Activated naive CD4-positive, alpha-beta T cell treated with Interleukin-2 at 50 U/mL for 16 hours (primary cell): ENCODE measurements at regions not wholly inside any gene's neighbourhood (a gene's known extent, or its start where the extent isn't known, plus 50 kb on each side); places are given as distances from the start of the nearest gene placed in this dataset.

ENCODE experiments used
- DNase-seq: peaks from one replicate; pipeline ENCODE4 v3.0.0-alpha.2; 2020

GRCh38 chr4:77538574-77539157 is 67.0 kb upstream of the CXCL13 start:
- DNase-seq, result no peak
